Pancreas (tissue), 10 donors: ENCODE measurements at regions not wholly inside any gene's neighbourhood (a gene's known extent, or its start where the extent isn't known, plus 50 kb on each side); places are given as distances from the start of the nearest gene placed in this dataset.

Source experiments
- ATAC-seq, 4 donors: fragments of 200-7000 bp; cut with Tn5 transposase; one replicate each; pipeline versions ENCODE4 v1.8.0 to v1.9.1; 2020; ENCODE audit warnings: mild to moderate bottlenecking in 4 of 4, moderate library complexity in 4 of 4
- DNase-seq, 6 donors: peaks; one replicate each; pipeline ENCODE4 v3.0.0-alpha.2; 2020
- FAIRE-seq: peaks from 2 replicates; lab custom pipeline; 2012; peaks lifted over from hg19 to GRCh38; lab: Jason Lieb, UNC
- H3K27ac ChIP-seq, 4 donors: fragments of 200-600 bp; sonication (generic); 1 replicate in 3 of 4; 2 replicates in 1 of 4; pipeline versions ENCODE4 v1.5.0 to v1.8.0; 2020
- H3K27me3 ChIP-seq, 4 donors: fragments of 200-600 bp; one replicate each; pipeline ENCODE4 v1.8.0; 2021
- H3K36me3 ChIP-seq, 3 donors: fragments of 200-600 bp; sonication (generic) in 1 of 3; one replicate each; pipeline versions ENCODE4 v1.5.0 to v1.8.0; 2020 to 2021
- H3K4me1 ChIP-seq, 3 donors: fragments of 200-600 bp; one replicate each; pipeline ENCODE4 v1.8.0; 2021
- H3K4me3 ChIP-seq, 4 donors: fragments of 200-600 bp; sonication (generic) in 2 of 4; one replicate each; pipeline versions ENCODE4 v1.5.0 to v1.8.0; 2020 to 2021
- H3K9me3 ChIP-seq, 4 donors: fragments of 200-600 bp; one replicate each; pipeline ENCODE4 v1.8.0; 2021
- CTCF ChIP-seq, 4 donors: fragments of 200-600 bp; sonication (generic) in 3 of 4; IDR thresholded peaks; one replicate each; pipeline versions ENCODE4 v1.5.0 to v1.8.0; 2021; ENCODE audit warnings: antibody characterized with exemption in 4 of 4
- WGBS, 2 donors: extraction: QIAGEN DNeasy Blood & Tissue Kit; methylation state at CpG; one replicate each; pipeline ENCODE4 v1.1.7; 2013; 5-methylcytosine and 5-hydroxymethylcytosine counted together
- intact Hi-C, 3 donors: fragments of 100-400 bp; cut with DNase I; formaldehyde crosslinking; loops; one replicate each; pipeline versions ENCODE4 v1.11.1 to v1.14.2; 2022
- donor health status: healthy with polysubstance abuse.
- donor health status: DM: no; HTN: no; CAD: no; lungs with moderate emphysema.
- donor health status: DM: no; HTN: no; CAD: no.
- donor health status: control.
- donor health status: control.
- donor health status: Bipolar disorder and iron deficiency.
- donor health status: DM: yes; HTN: yes; CAD: no.
- donor health status: DM: no; HTN: no; CAD: no.
- donor health status: DM: no; HTN: no; CAD: no.
- donor health status: DM: yes; HTN: yes; CAD: no.

- ATAC-seq (peak; percentile 86 to 98 (median 98)), DNase-seq (peak; percentile 62 to 76 (median 67)), FAIRE-seq (no peak)
- TF ChIP-seq CTCF (IDR thresholded peaks at IDR 0.05) = peak in 3 of 4 donors; percentile 49 to 60 (median 54)
- 13 to 18% methylated on average over 10 of the region's 10 CpGs for WGBS, 2 donors
- Histone ChIP-seq H3K27me3 (no peaks in the 10 kb centered on the region), H3K9me3 (no peaks in the 10 kb centered on the region), H3K27ac (no peak overlapping the region), H3K4me1 (no peaks in the 10 kb centered on the region), H3K36me3 (no peaks in the 10 kb centered on the region), H3K4me3 (no peak overlapping the region)
- intact Hi-C loops = loop anchor here in 1 of 3 donors (10.0 kb wide), 2 partner anchors 110 to 410 kb away; no protein-coding TSS in a partner anchor
These were observed 166.8 kb upstream of the PGRMC2 start for GRCh38 chr4:128454281-128454871.

- Histone ChIP-seq H3K9me3 (no peaks in the 10 kb centered on the region), H3K27ac (no peak overlapping the region), H3K4me3 (no peak overlapping the region), H3K27me3 (no peaks in the 10 kb centered on the region), H3K4me1 (no peaks in the 10 kb centered on the region), H3K36me3 (no peaks in the 10 kb centered on the region)
- no peak for ATAC-seq
- WGBS, 2 donors = 53 to 80% methylated on average over 3 of the region's 3 CpGs
- DNase-seq = no peak
- intact Hi-C loops = loop anchor here in 1 of 3 donors (10.0 kb wide), 2 partner anchors 112 to 412 kb away; no protein-coding TSS in a partner anchor
- no peak for TF ChIP-seq CTCF (IDR thresholded peaks at IDR 0.05)
- no peak for FAIRE-seq
These were observed 164.8 kb upstream of the PGRMC2 start for GRCh38 chr4:128452415-128452814.

GRCh38 chr4:128451270-128451905 is 163.8 kb upstream of the PGRMC2 start:
- intact Hi-C loops = loop anchor here in 1 of 3 donors (10.0 kb wide), 2 partner anchors 113 to 413 kb away; no protein-coding TSS in a partner anchor

GRCh38 chr4:128450326-128451120 is 162.9 kb upstream of the PGRMC2 start:
- no peaks in the 10 kb centered on the region for H3K9me3 ChIP-seq
- no peaks in the 10 kb centered on the region for H3K4me1 ChIP-seq
- FAIRE-seq (no peak), DNase-seq (no peak), ATAC-seq (no peak)
- no peak for TF ChIP-seq CTCF (IDR thresholded peaks at IDR 0.05)
- intact Hi-C loops = loop anchor here in 1 of 3 donors (10.0 kb wide), 2 partner anchors 114 to 414 kb away; no protein-coding TSS in a partner anchor
- WGBS, 2 donors = 80 to 82% methylated on average over 5 of the region's 5 CpGs
- no peak overlapping the region for H3K4me3 ChIP-seq
- H3K36me3 ChIP-seq = no peaks in the 10 kb centered on the region
- no peak overlapping the region for H3K27ac ChIP-seq
- no peaks in the 10 kb centered on the region for H3K27me3 ChIP-seq

More at GRCh38 chr4:128451270-128451905, 163.8 kb upstream of the PGRMC2 start:
- Histone ChIP-seq H3K27me3 (no peaks in the 10 kb centered on the region), H3K9me3 (no peaks in the 10 kb centered on the region), H3K4me3 (no peak overlapping the region), H3K4me1 (no peaks in the 10 kb centered on the region), H3K27ac (no peak overlapping the region), H3K36me3 (no peaks in the 10 kb centered on the region)
- FAIRE-seq = no peak
- whole genome bisulfite sequencing, 2 donors = 83 to 85% methylated on average over 7 of the region's 7 CpGs
- TF ChIP-seq CTCF (IDR thresholded peaks at IDR 0.05) = no peak
- DNase-seq = no peak
- no peak for ATAC-seq
